C4-2B (cell line): ENCODE measurements at regions not wholly inside any gene's neighbourhood (a gene's known extent, or its start where the extent isn't known, plus 50 kb on each side); places are given as distances from the start of the nearest gene placed in this dataset.

Experiments used
- ZFX ChIP-seq: fragments of 450-650 bp; IDR thresholded peaks from 2 replicates; pipeline ENCODE4 v1.6.1; 2017
- TF ChIP-seq, protein P1 (sequence below): fragments of 450-650 bp; conservative IDR thresholded peaks from 2 replicates; pipeline ENCODE4 v1.5.1; 2017; ENCODE audit warnings: mild to moderate bottlenecking

GRCh38 chr2:157971702-157972101, 95.6 kb upstream of the ACVR1 start:
- TF ChIP-seq, protein P1, sequence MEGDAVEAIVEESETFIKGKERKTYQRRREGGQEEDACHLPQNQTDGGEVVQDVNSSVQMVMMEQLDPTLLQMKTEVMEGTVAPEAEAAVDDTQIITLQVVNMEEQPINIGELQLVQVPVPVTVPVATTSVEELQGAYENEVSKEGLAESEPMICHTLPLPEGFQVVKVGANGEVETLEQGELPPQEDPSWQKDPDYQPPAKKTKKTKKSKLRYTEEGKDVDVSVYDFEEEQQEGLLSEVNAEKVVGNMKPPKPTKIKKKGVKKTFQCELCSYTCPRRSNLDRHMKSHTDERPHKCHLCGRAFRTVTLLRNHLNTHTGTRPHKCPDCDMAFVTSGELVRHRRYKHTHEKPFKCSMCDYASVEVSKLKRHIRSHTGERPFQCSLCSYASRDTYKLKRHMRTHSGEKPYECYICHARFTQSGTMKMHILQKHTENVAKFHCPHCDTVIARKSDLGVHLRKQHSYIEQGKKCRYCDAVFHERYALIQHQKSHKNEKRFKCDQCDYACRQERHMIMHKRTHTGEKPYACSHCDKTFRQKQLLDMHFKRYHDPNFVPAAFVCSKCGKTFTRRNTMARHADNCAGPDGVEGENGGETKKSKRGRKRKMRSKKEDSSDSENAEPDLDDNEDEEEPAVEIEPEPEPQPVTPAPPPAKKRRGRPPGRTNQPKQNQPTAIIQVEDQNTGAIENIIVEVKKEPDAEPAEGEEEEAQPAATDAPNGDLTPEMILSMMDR: no peak
- no peak for TF ChIP-seq ZFX
